HG03025 (cell line): ENCODE measurements at regions not wholly inside any gene's neighbourhood (a gene's known extent, or its start where the extent isn't known, plus 50 kb on each side); places are given as distances from the start of the nearest gene placed in this dataset.

ENCODE experiments used
- ATAC-seq: cut with Tn5 transposase; IDR thresholded peaks from one replicate; pipeline ENCODE4 v1.9.1; 2021; ENCODE audit warnings: mild to moderate bottlenecking, moderate library complexity; ENCODE audit not compliant: unreplicated experiment, low FRiP score

GRCh38 chr5:110104060-110104725 lies 414.5 kb downstream of the MAN2A1 start:
- ATAC-seq, result no peak

GRCh38 chr5:110104726-110105669 lies 415.3 kb downstream of the MAN2A1 start:
- ATAC-seq, result no peak

GRCh38 chr5:110105692-110106091 lies 416.0 kb downstream of the MAN2A1 start:
- ATAC-seq, result no peak

GRCh38 chr5:110106750-110107149 lies 417.0 kb downstream of the MAN2A1 start:
- no peak for ATAC-seq

- no peak for ATAC-seq
These were observed 418.8 kb downstream of the MAN2A1 start for GRCh38 chr5:110108520-110108919.

- ATAC-seq, result no peak
These were observed 419.9 kb downstream of the MAN2A1 start for GRCh38 chr5:110109667-110110066.

GRCh38 chr5:110112348-110112747 lies 422.6 kb downstream of the MAN2A1 start:
- no peak for ATAC-seq

- ATAC-seq, result no peak
These were observed 425.8 kb downstream of the MAN2A1 start for GRCh38 chr5:110115503-110115902.

- ATAC-seq, result no peak
These were observed 426.8 kb downstream of the MAN2A1 start for GRCh38 chr5:110116539-110116938.

GRCh38 chr5:110134963-110135935 lies 445.5 kb downstream of the MAN2A1 start:
- no peak for ATAC-seq

- no peak for ATAC-seq
These were observed 460.5 kb downstream of the MAN2A1 start for GRCh38 chr5:110150199-110150598.

- no peak for ATAC-seq
These were observed 469.5 kb downstream of the MAN2A1 start for GRCh38 chr5:110159202-110159601.

GRCh38 chr5:110161162-110161561 lies 471.4 kb downstream of the MAN2A1 start:
- ATAC-seq, result no peak

GRCh38 chr5:110165366-110165765 lies 475.6 kb downstream of the MAN2A1 start:
- ATAC-seq, result no peak

- ATAC-seq, result no peak
These were observed 477.7 kb downstream of the MAN2A1 start for GRCh38 chr5:110167384-110167783.

- ATAC-seq, result no peak
These were observed 479.7 kb downstream of the MAN2A1 start for GRCh38 chr5:110169461-110169860.

GRCh38 chr5:110177729-110178128 lies 488.0 kb downstream of the MAN2A1 start:
- no peak for ATAC-seq

- no peak for ATAC-seq
These were observed 489.6 kb downstream of the MAN2A1 start for GRCh38 chr5:110179321-110179720.

GRCh38 chr5:110194191-110194590 lies 504.5 kb downstream of the MAN2A1 start:
- no peak for ATAC-seq

- no peak for ATAC-seq
These were observed 505.6 kb downstream of the MAN2A1 start for GRCh38 chr5:110195288-110195687.

- ATAC-seq, result no peak
These were observed 512.1 kb downstream of the MAN2A1 start for GRCh38 chr5:110201791-110202190.
